Endothelial cell of umbilical vein (primary cell): ENCODE measurements at regions not wholly inside any gene's neighbourhood (a gene's known extent, or its start where the extent isn't known, plus 50 kb on each side); places are given as distances from the start of the nearest gene placed in this dataset.

Source experiments
- BruUV-seq: library from RNA; stranded (reverse); fragments of 400-500 nt; replicated peaks from 2 replicates; lab custom pipeline; 2021; lab: Mats Ljungman, UMichigan
- CTCF ChIA-PET: fragments of 300-600, 350-600 bp; sonication (Branson Sonifier 250); formaldehyde crosslinking; loops from one replicate; lab custom pipeline; 2021; ENCODE audit warnings: antibody characterized with exemption, inconsistent platforms; lab: Charles Lee
- POLR2A ChIA-PET: fragments of 300-600, 350-600 bp; sonication (Branson Sonifier 250); formaldehyde crosslinking; loops from one replicate; lab custom pipeline; 2021; ENCODE audit warnings: antibody characterized with exemption, inconsistent platforms; lab: Charles Lee
- DNase-seq: peaks from one replicate; pipeline ENCODE4 v3.0.0-alpha.2; 2011; ENCODE audit warnings: low read depth, low spot score
- FAIRE-seq: peaks from 2 replicates; lab custom pipeline; 2011; peaks lifted over from hg19 to GRCh38; lab: Jason Lieb, UNC
- H2AFZ ChIP-seq: 2 replicates; pipeline ENCODE4 v1.6.0; 2012; ENCODE audit warnings: low read depth, low read length, control low read depth, inconsistent platforms
- H3K27ac ChIP-seq: 2 replicates; pipeline ENCODE4 v1.5.1; 2011; ENCODE audit warnings: low read depth, mild to moderate bottlenecking, control low read depth, low read length, moderate library complexity; ENCODE audit not compliant: insufficient read depth
- H3K27me3 ChIP-seq, 2 experiments: 2 replicates each; pipeline versions ENCODE4 v1.6.0 to v1.6.1; 2011; ENCODE audit warnings: low read length in 2 of 2, mixed read lengths in 1 of 2; ENCODE audit not compliant: control insufficient read depth in 2 of 2, insufficient read depth in 2 of 2
- H3K36me3 ChIP-seq, 2 experiments: 2 replicates in 1 of 2; 3 replicates in 1 of 2; pipeline ENCODE4 v1.5.1; 2011; ENCODE audit warnings: low read length in 2 of 2, mild to moderate bottlenecking in 1 of 2, moderate library complexity in 1 of 2; ENCODE audit not compliant: control insufficient read depth in 2 of 2, insufficient read depth in 2 of 2; ENCODE audit errors: extremely low read depth in 1 of 2
- H3K4me1 ChIP-seq: 3 replicates; pipeline ENCODE4 v1.5.1; 2011; ENCODE audit warnings: mild to moderate bottlenecking, low read length; ENCODE audit not compliant: control insufficient read depth, insufficient read depth; ENCODE audit errors: extremely low read depth
- H3K4me2 ChIP-seq: 2 replicates; pipeline ENCODE4 v1.6.1; 2011; ENCODE audit warnings: low read length, control low read depth, mixed read lengths; ENCODE audit not compliant: insufficient read depth
- H3K4me3 ChIP-seq, 3 experiments: fragments of 200-600 bp in 1 of 3; sonication (generic), shearing (Covaris generic) in 1 of 3; replicated peaks in 1 of 3; 2 replicates each; pipeline ENCODE4 v1.5.1; 2011 to 2016; ENCODE audit warnings: control low read depth in 3 of 3, low read length in 3 of 3, mild to moderate bottlenecking in 2 of 3, inconsistent platforms in 1 of 3, low read depth in 1 of 3, moderate library complexity in 1 of 3; ENCODE audit not compliant: insufficient read depth in 1 of 3
- H3K79me2 ChIP-seq: 2 replicates; pipeline ENCODE4 v1.6.0; 2012; ENCODE audit warnings: low read length, inconsistent platforms; ENCODE audit not compliant: control insufficient read depth, insufficient read depth
- H3K9ac ChIP-seq: replicated peaks from 2 replicates; pipeline ENCODE3; 2011; ENCODE audit warnings: low read length, control low read depth; ENCODE audit not compliant: insufficient read depth; ENCODE audit errors: extremely low read depth
- H3K9me1 ChIP-seq: replicated peaks from 3 replicates; pipeline ENCODE4 v1.6.0; 2011; ENCODE audit warnings: mild to moderate bottlenecking, low read length; ENCODE audit not compliant: control insufficient read depth, insufficient read depth; ENCODE audit errors: extremely low read depth
- H3K9me3 ChIP-seq: replicated peaks from 2 replicates; pipeline ENCODE4 v1.5.1; 2012; ENCODE audit warnings: low read length, inconsistent platforms; ENCODE audit not compliant: control insufficient read depth, insufficient read depth
- H4K20me1 ChIP-seq: replicated peaks from 2 replicates; pipeline ENCODE3; 2011; ENCODE audit warnings: mild to moderate bottlenecking, low read length; ENCODE audit not compliant: control insufficient read depth, insufficient read depth; ENCODE audit errors: extremely low read depth
- CTCF ChIP-seq, 2 donors: IDR thresholded peaks; 1 replicate in 1 of 2; 2 replicates in 1 of 2; pipeline ENCODE4 v1.5.1; 2011; ENCODE audit warnings: low read length in 2 of 2, mild to moderate bottlenecking in 2 of 2, moderate library complexity in 2 of 2, control low read depth in 1 of 2, inconsistent platforms in 1 of 2, low read depth in 1 of 2; ENCODE audit not compliant: insufficient read depth in 1 of 2; ENCODE audit errors: extremely low read depth in 1 of 2
- EZH2 ChIP-seq: IDR thresholded peaks from 2 replicates; pipeline ENCODE4 v1.6.1; 2012; ENCODE audit warnings: borderline replicate concordance, low read depth, mild to moderate bottlenecking, moderate library complexity, low read length, inconsistent platforms; ENCODE audit not compliant: severe bottlenecking
- FOS ChIP-seq: IDR thresholded peaks from 2 replicates; pipeline ENCODE4 v1.6.1; 2011; ENCODE audit warnings: mild to moderate bottlenecking, low read length, moderate library complexity, borderline replicate concordance; ENCODE audit not compliant: insufficient read depth
- POLR2A ChIP-seq: IDR thresholded peaks from 2 replicates; pipeline ENCODE4 v1.6.1; 2012; ENCODE audit warnings: low read depth, mild to moderate bottlenecking, control low read depth, low read length
- POLR2AphosphoS5 ChIP-seq: IDR thresholded peaks from 2 replicates; pipeline ENCODE4 v1.6.1; 2012; ENCODE audit warnings: low read depth, mild to moderate bottlenecking, control low read depth, low read length, moderate library complexity; ENCODE audit not compliant: insufficient read depth
- dilution Hi-C: fragments of 300-500 bp; cut with MboI; formaldehyde crosslinking; loops from one replicate; pipeline ENCODE4 v1.15.0; 2019; ENCODE audit warnings: low sequenced_read_pairs; ENCODE audit not compliant: extremely low pct_ligation_motif_present
- intact Hi-C: fragments of 100-400 bp; cut with micrococcal nuclease; formaldehyde crosslinking; loops from one replicate; pipeline ENCODE4 v1.10.0; 2022

- peaks cover 4% of the 10 kb centered on the region for H3K9me3 ChIP-seq
- CTCF ChIA-PET = no interaction called here
- H3K4me2 ChIP-seq = no peak overlapping the region
- BruUV-seq = no TSS peak
- no peak for FAIRE-seq
- no peaks in the 10 kb centered on the region for H3K36me3 ChIP-seq
- no peak for TF ChIP-seq EZH2
- no peak for TF ChIP-seq POLR2A
- no peak for TF ChIP-seq CTCF (IDR thresholded peaks at IDR 0.05; ENCODE audit: extremely low read depth in 1 of 2, insufficient read depth in 1 of 2, low read depth in 1 of 2, low read length in 2 of 2)
- no peak for TF ChIP-seq POLR2AphosphoS5
- no peak for TF ChIP-seq FOS
- intact Hi-C loops = no loop called here
- no peak overlapping the region for H3K9ac ChIP-seq
- POLR2A ChIA-PET = no interaction called here
- no peak overlapping the region for H3K27ac ChIP-seq
- H3K27me3 ChIP-seq = no peaks in the 10 kb centered on the region
- H3K9me1 ChIP-seq = no peaks in the 10 kb centered on the region
- DNase-seq = no peak
- H4K20me1 ChIP-seq = no peaks in the 10 kb centered on the region
- no peaks in the 10 kb centered on the region for H3K79me2 ChIP-seq
- dilution Hi-C loops = no loop called here
- no peaks in the 10 kb centered on the region for H3K4me1 ChIP-seq
- no peak overlapping the region for H2AFZ ChIP-seq
- H3K4me3 ChIP-seq = no peak overlapping the region
Observed at GRCh38 chr22:49151256-49152126, 676.2 kb downstream of the BRD1 start.
